ENCODE measurements at regions not wholly inside any gene's neighbourhood (a gene's known extent, or its start where the extent isn't known, plus 50 kb on each side); places are given as distances from the start of the nearest gene placed in this dataset.

- CTCF ChIA-PET = interaction anchor here (0.6 kb wide), 1 partner anchor 81 kb away, joined by 12 read pairs; no protein-coding TSS in a partner anchor
Measured at GRCh38 chr15:60137711-60138396, 133.7 kb downstream of the FOXB1 start.

GRCh38 chr15:60138397-60138968 is 134.4 kb downstream of the FOXB1 start:
- no peak overlapping the region for H3K4me3 ChIP-seq (ENCODE audit: low read length)

More at GRCh38 chr15:60137711-60138396, 133.7 kb downstream of the FOXB1 start:
- Histone ChIP-seq H3K4me2 (ENCODE audit: low read length) (no peak overlapping the region), H3K9ac (ENCODE audit: low read length) (no peak overlapping the region), H3K36me3 (ENCODE audit: low read depth, low read length) (no peaks in the 10 kb centered on the region), H3K4me1 (ENCODE audit: insufficient read depth, low read length) (no peaks in the 10 kb centered on the region), H3K4me3 (ENCODE audit: low read length) (no peak overlapping the region), H3K9me2 (replicated peaks; ENCODE audit: low read length) (no peaks in the 10 kb centered on the region), H3K27ac (ENCODE audit: low read length) (no peak overlapping the region), H3K79me2 (ENCODE audit: low read length) (no peaks in the 10 kb centered on the region), H3K27me3 (ENCODE audit: low read length) (peaks cover 35% of the 10 kb centered on the region), H4K20me1 (ENCODE audit: low read length) (no peaks in the 10 kb centered on the region), H3F3A (ENCODE audit: low read length, unreplicated experiment) (no peaks in the 10 kb centered on the region), H2AFZ (ENCODE audit: low read length) (no peak overlapping the region), H3K9me3 (ENCODE audit: low read length) (no peaks in the 10 kb centered on the region)
- ATAC-seq (peak; percentile 35; the same call in 1 of the 2 replicates), DNase-seq (peak; percentile 31)
- POLR2A ChIA-PET (ENCODE audit: unreplicated experiment) = no interaction called here
- intact Hi-C loops (cut with micrococcal nuclease) = loop anchor here (10.0 kb wide), 1 partner anchor 187 kb away; no protein-coding TSS in a partner anchor
- TF ChIP-seq EZH2phosphoT487 (IDR thresholded peaks at IDR 0.05; ENCODE audit: borderline replicate concordance, low read length) = no peak
- no peak for TF ChIP-seq EZH2 (IDR thresholded peaks at IDR 0.05; ENCODE audit: low read length, unreplicated experiment)
- TF ChIP-seq, protein P1, sequence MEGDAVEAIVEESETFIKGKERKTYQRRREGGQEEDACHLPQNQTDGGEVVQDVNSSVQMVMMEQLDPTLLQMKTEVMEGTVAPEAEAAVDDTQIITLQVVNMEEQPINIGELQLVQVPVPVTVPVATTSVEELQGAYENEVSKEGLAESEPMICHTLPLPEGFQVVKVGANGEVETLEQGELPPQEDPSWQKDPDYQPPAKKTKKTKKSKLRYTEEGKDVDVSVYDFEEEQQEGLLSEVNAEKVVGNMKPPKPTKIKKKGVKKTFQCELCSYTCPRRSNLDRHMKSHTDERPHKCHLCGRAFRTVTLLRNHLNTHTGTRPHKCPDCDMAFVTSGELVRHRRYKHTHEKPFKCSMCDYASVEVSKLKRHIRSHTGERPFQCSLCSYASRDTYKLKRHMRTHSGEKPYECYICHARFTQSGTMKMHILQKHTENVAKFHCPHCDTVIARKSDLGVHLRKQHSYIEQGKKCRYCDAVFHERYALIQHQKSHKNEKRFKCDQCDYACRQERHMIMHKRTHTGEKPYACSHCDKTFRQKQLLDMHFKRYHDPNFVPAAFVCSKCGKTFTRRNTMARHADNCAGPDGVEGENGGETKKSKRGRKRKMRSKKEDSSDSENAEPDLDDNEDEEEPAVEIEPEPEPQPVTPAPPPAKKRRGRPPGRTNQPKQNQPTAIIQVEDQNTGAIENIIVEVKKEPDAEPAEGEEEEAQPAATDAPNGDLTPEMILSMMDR (conservative IDR thresholded peaks at IDR 0.05; ENCODE audit: low read depth, low read length) = no peak
- BruUV-seq (replicated peaks) = no TSS peak

DNA sequence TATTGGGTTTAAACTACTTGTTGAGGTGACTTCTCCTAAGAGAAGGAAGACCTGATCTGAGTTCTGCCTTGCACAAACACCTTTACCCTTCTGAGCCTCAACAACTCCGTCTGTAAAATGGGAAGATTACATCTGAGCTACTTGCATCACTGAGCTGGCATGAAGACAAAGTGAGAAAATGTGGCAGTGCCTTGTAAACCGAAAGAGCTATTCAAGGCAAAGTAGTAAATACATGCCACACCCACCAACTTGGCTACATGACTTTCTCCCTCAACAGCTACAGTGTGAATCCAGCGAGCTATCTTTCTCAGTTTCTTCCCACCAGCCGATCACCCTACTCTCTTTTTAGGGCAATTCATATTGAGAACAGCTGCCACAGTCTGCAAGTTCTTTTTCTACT is 148.3 kb downstream of the FOXB1 start:
- TF ChIP-seq EZH2phosphoT487 (IDR thresholded peaks at IDR 0.05; ENCODE audit: borderline replicate concordance, low read length) (no peak), EZH2 (IDR thresholded peaks at IDR 0.05; ENCODE audit: low read length, unreplicated experiment) (no peak)
- TF ChIP-seq, protein P1 (conservative IDR thresholded peaks at IDR 0.05; ENCODE audit: low read depth, low read length) = no peak
- intact Hi-C loops (cut with micrococcal nuclease) = no loop called here
- Histone ChIP-seq H3K9me3 (ENCODE audit: low read length) (no peaks in the 10 kb centered on the region), H3K36me3 (ENCODE audit: low read depth, low read length) (no peaks in the 10 kb centered on the region), H3K9me2 (replicated peaks; ENCODE audit: low read length) (no peaks in the 10 kb centered on the region), H3K9ac (ENCODE audit: low read length) (no peak overlapping the region), H3K27ac (ENCODE audit: low read length) (no peak overlapping the region), H2AFZ (ENCODE audit: low read length) (no peak overlapping the region), H4K20me1 (ENCODE audit: low read length) (no peaks in the 10 kb centered on the region), H3K27me3 (ENCODE audit: low read length) (peaks cover 79% of the 10 kb centered on the region), H3K4me2 (ENCODE audit: low read length) (no peak overlapping the region), H3F3A (ENCODE audit: low read length, unreplicated experiment) (no peaks in the 10 kb centered on the region), H3K4me3 (ENCODE audit: low read length) (no peak overlapping the region), H3K4me1 (ENCODE audit: insufficient read depth, low read length) (no peaks in the 10 kb centered on the region), H3K79me2 (ENCODE audit: low read length) (no peaks in the 10 kb centered on the region)
- CTCF ChIA-PET = no interaction called here
- no TSS peak for BruUV-seq (replicated peaks)
- POLR2A ChIA-PET (ENCODE audit: unreplicated experiment) = no interaction called here
- DNase-seq (no peak), ATAC-seq (no peak)

More at GRCh38 chr15:60138397-60138968, 134.4 kb downstream of the FOXB1 start:
- no TSS peak for BruUV-seq (replicated peaks)
- H3K9ac ChIP-seq (ENCODE audit: low read length) = no peak overlapping the region
- ChIA-PET CTCF (interaction anchor here (0.6 kb wide), 1 partner anchor 82 kb away, joined by 12 read pairs; no protein-coding TSS in a partner anchor), POLR2A (ENCODE audit: unreplicated experiment) (no interaction called here)
- no peaks in the 10 kb centered on the region for H3K4me1 ChIP-seq (ENCODE audit: insufficient read depth, low read length)
- H3K9me2 ChIP-seq (replicated peaks; ENCODE audit: low read length) = no peaks in the 10 kb centered on the region
- peaks cover 37% of the 10 kb centered on the region for H3K27me3 ChIP-seq (ENCODE audit: low read length)
- DNase-seq = no peak
- no peaks in the 10 kb centered on the region for H3F3A ChIP-seq (ENCODE audit: low read length, unreplicated experiment)
- no peak overlapping the region for H3K4me2 ChIP-seq (ENCODE audit: low read length)
- H2AFZ ChIP-seq (ENCODE audit: low read length) = no peak overlapping the region
- intact Hi-C loops (cut with micrococcal nuclease) = loop anchor here (10.0 kb wide), 1 partner anchor 186 kb away; no protein-coding TSS in a partner anchor
- ATAC-seq = no peak
- no peaks in the 10 kb centered on the region for H3K79me2 ChIP-seq (ENCODE audit: low read length)
- H3K9me3 ChIP-seq (ENCODE audit: low read length) = no peaks in the 10 kb centered on the region
- no peak overlapping the region for H3K27ac ChIP-seq (ENCODE audit: low read length)
- H3K36me3 ChIP-seq (ENCODE audit: low read depth, low read length) = no peaks in the 10 kb centered on the region
- no peak for TF ChIP-seq EZH2 (IDR thresholded peaks at IDR 0.05; ENCODE audit: low read length, unreplicated experiment)
- TF ChIP-seq EZH2phosphoT487 (IDR thresholded peaks at IDR 0.05; ENCODE audit: borderline replicate concordance, low read length) = no peak
- H4K20me1 ChIP-seq (ENCODE audit: low read length) = no peaks in the 10 kb centered on the region

Measured in PC-3 (cell line).